Adrenal gland (tissue), 9 donors: ENCODE measurements at regions not wholly inside any gene's neighbourhood (a gene's known extent, or its start where the extent isn't known, plus 50 kb on each side); places are given as distances from the start of the nearest gene placed in this dataset.

Source experiments
- DNase-seq, 7 donors: peaks; one replicate each; pipeline ENCODE4 v3.0.0-alpha.2; 2019 to 2020
- H3K27ac ChIP-seq, 5 donors: fragments of 200-600 bp; sonication (generic) in 4 of 5; 1 replicate in 3 of 5; 2 replicates in 2 of 5; pipeline versions ENCODE4 v1.5.1 to v1.8.0; 2016 to 2020; ENCODE audit warnings: mild to moderate bottlenecking in 1 of 5
- H3K27me3 ChIP-seq: fragments of 200-600 bp; 2 replicates; pipeline ENCODE4 v1.8.0; 2021
- H3K36me3 ChIP-seq, 2 donors: fragments of 200-600 bp; replicated peaks in 1 of 2; 1 replicate in 1 of 2; 2 replicates in 1 of 2; pipeline versions ENCODE4 v1.5.1 to v1.8.0; 2018 to 2022
- H3K4me1 ChIP-seq, 2 donors: fragments of 200-600 bp; replicated peaks in 1 of 2; 1 replicate in 1 of 2; 2 replicates in 1 of 2; pipeline versions ENCODE4 v1.5.1 to v1.8.0; 2018 to 2021
- H3K4me3 ChIP-seq, 4 donors: fragments of 200-600 bp; sonication (generic) in 3 of 4; one replicate each; pipeline ENCODE4 v1.5.1; 2016 to 2018
- H3K9me3 ChIP-seq, 3 donors: fragments of 200-600 bp; sonication (generic) in 1 of 3; replicated peaks in 1 of 3; 1 replicate in 2 of 3; 2 replicates in 1 of 3; pipeline versions ENCODE4 v1.5.1 to v1.8.0; 2016 to 2021
- CTCF ChIP-seq, 6 experiments: fragments of 450-650 bp in 4 of 6; fragments of 200-600 bp in 2 of 6; sonication (generic) in 1 of 6; IDR thresholded peaks; 1 replicate in 5 of 6; 2 replicates in 1 of 6; pipeline versions ENCODE4 v1.5.1 to v1.8.0; 2016 to 2021; ENCODE audit warnings: antibody characterized with exemption in 6 of 6, mild to moderate bottlenecking in 2 of 6, moderate library complexity in 1 of 6
- POLR2A ChIP-seq, 2 donors: fragments of 450-650 bp; IDR thresholded peaks; one replicate each; pipeline ENCODE4 v1.6.1; 2017; ENCODE audit warnings: antibody characterized with exemption in 2 of 2, mild to moderate bottlenecking in 2 of 2, moderate library complexity in 1 of 2
- WGBS, 4 donors: extraction: QIAGEN DNeasy Blood & Tissue Kit in 2 of 4; methylation state at CpG; one replicate each; pipeline versions ENCODE4 v1.1.5 to v1.1.7; 2013 to 2017; 5-methylcytosine and 5-hydroxymethylcytosine counted together
- intact Hi-C, 2 donors: fragments of 100-400 bp; cut with DNase I; formaldehyde crosslinking; loops; one replicate each; pipeline versions ENCODE4 v1.14.1 to v1.15.0; 2022 to 2023
- donor health status: healthy with polysubstance abuse.
- donor health status: Bipolar disorder and iron deficiency.
- donor health status: DM: yes; HTN: yes; CAD: no.
- donor health status: DM: no; HTN: no; CAD: no.
- donor health status: DM: no; HTN: no; CAD: no.

- intact Hi-C loops: no loop called here
- Histone ChIP-seq H3K4me1 (no peaks in the 10 kb centered on the region), H3K27me3 (no peaks in the 10 kb centered on the region), H3K27ac (no peak overlapping the region), H3K4me3 (no peak overlapping the region), H3K9me3 (no peaks in the 10 kb centered on the region), H3K36me3 (no peaks in the 10 kb centered on the region)
- 64 to 76% (median 72%) methylated on average over 4 of the region's 4 CpGs for WGBS, 4 donors
- TF ChIP-seq CTCF (IDR thresholded peaks at IDR 0.05): no peak
- no peak for TF ChIP-seq POLR2A (IDR thresholded peaks at IDR 0.05)
- no peak for DNase-seq
Measured at GRCh38 chr7:16284581-16284980, 136.8 kb downstream of the CRPPA start.

GRCh38 chr7:16278167-16278787 is 143.1 kb downstream of the CRPPA start:
- no peak for DNase-seq
- Histone ChIP-seq H3K4me3 (no peak overlapping the region), H3K27ac (no peak overlapping the region), H3K9me3 (no peaks in the 10 kb centered on the region), H3K4me1 (no peaks in the 10 kb centered on the region), H3K27me3 (no peaks in the 10 kb centered on the region), H3K36me3 (no peaks in the 10 kb centered on the region)
- TF ChIP-seq CTCF (IDR thresholded peaks at IDR 0.05) (no peak), POLR2A (IDR thresholded peaks at IDR 0.05) (no peak)
- WGBS, 4 donors: 81 to 100% (median 90%) methylated on average over 1 of the region's 1 CpG
- intact Hi-C loops: no loop called here

GRCh38 chr7:16271990-16272665 is 149.2 kb downstream of the CRPPA start:
- 59 to 66% (median 64%) methylated on average over 2 of the region's 2 CpGs for WGBS, 4 donors
- no peak for DNase-seq
- Histone ChIP-seq H3K4me3 (no peak overlapping the region), H3K27me3 (no peaks in the 10 kb centered on the region), H3K9me3 (no peaks in the 10 kb centered on the region), H3K27ac (no peak overlapping the region), H3K36me3 (no peaks in the 10 kb centered on the region), H3K4me1 (no peaks in the 10 kb centered on the region)
- no peak for TF ChIP-seq POLR2A (IDR thresholded peaks at IDR 0.05)
- intact Hi-C loops: no loop called here

GRCh38 chr7:16271355-16271915 is 149.9 kb downstream of the CRPPA start:
- TF ChIP-seq CTCF (IDR thresholded peaks at IDR 0.05) (no peak), POLR2A (IDR thresholded peaks at IDR 0.05) (no peak)
- intact Hi-C loops: no loop called here
- no peaks in the 10 kb centered on the region for H3K9me3 ChIP-seq
- no peak overlapping the region for H3K27ac ChIP-seq
- no peak overlapping the region for H3K4me3 ChIP-seq
- no peaks in the 10 kb centered on the region for H3K27me3 ChIP-seq
- no peaks in the 10 kb centered on the region for H3K36me3 ChIP-seq
- WGBS, 4 donors: 65 to 83% (median 78%) methylated on average over 1 of the region's 1 CpG
- DNase-seq: no peak
- no peaks in the 10 kb centered on the region for H3K4me1 ChIP-seq
